Bronchial epithelial cell (primary cell): ENCODE measurements at regions not wholly inside any gene's neighbourhood (a gene's known extent, or its start where the extent isn't known, plus 50 kb on each side); places are given as distances from the start of the nearest gene placed in this dataset.

Experiments used
- DNase-seq: peaks from one replicate; pipeline ENCODE4 v3.0.0-alpha.2; 2010; ENCODE audit warnings: low read depth
- FAIRE-seq: peaks from 2 replicates; lab custom pipeline; 2011; peaks lifted over from hg19 to GRCh38; lab: Jason Lieb, UNC
- H3K27me3 ChIP-seq: 2 replicates; pipeline ENCODE4 v1.5.1; 2011; ENCODE audit warnings: low read length; ENCODE audit not compliant: control insufficient read depth, insufficient read depth
- H3K36me3 ChIP-seq: 2 replicates; pipeline ENCODE4 v1.5.1; 2011; ENCODE audit warnings: low read length; ENCODE audit not compliant: control insufficient read depth, insufficient read depth
- H3K4me3 ChIP-seq: 2 replicates; pipeline ENCODE4 v1.5.1; 2011; ENCODE audit warnings: mild to moderate bottlenecking, low read depth, low read length, control low read depth
- TF ChIP-seq, protein P1 (sequence below): IDR thresholded peaks from 2 replicates; pipeline ENCODE4 v1.5.1; 2011; ENCODE audit warnings: mild to moderate bottlenecking, moderate library complexity, low read length, control low read depth, inconsistent platforms; ENCODE audit not compliant: insufficient read depth, severe bottlenecking

DNA sequence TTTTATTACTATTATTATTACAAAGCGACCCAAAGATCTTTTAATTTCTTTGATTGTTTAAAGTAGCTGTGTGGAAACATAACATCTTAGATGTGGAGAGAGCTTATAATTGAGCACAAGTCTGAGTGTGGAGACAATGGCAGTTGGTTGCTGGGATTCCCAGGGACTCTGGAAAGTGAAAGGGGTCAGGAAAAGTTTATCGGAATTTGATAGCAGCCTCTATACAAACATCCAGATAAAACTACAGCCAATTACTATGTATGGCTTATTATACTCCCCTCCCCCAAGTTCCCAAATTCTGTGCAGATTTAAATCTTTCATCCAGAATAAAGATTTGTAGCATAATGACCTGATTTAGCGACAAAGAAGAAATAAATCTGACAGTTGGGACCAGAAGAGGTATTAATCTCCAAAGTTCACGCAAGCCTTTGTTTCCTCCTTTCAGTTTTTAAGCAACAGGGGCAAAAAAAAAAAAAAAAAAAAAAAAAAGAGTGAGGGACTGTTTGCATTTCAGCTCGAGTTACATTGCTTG, 121.4 kb upstream of the MAP3K7 start:
- DNase-seq (no peak), FAIRE-seq (no peak)
- Histone ChIP-seq H3K27me3 (no peaks in the 10 kb centered on the region), H3K4me3 (no peak overlapping the region), H3K36me3 (no peaks in the 10 kb centered on the region)
- TF ChIP-seq, protein P1, sequence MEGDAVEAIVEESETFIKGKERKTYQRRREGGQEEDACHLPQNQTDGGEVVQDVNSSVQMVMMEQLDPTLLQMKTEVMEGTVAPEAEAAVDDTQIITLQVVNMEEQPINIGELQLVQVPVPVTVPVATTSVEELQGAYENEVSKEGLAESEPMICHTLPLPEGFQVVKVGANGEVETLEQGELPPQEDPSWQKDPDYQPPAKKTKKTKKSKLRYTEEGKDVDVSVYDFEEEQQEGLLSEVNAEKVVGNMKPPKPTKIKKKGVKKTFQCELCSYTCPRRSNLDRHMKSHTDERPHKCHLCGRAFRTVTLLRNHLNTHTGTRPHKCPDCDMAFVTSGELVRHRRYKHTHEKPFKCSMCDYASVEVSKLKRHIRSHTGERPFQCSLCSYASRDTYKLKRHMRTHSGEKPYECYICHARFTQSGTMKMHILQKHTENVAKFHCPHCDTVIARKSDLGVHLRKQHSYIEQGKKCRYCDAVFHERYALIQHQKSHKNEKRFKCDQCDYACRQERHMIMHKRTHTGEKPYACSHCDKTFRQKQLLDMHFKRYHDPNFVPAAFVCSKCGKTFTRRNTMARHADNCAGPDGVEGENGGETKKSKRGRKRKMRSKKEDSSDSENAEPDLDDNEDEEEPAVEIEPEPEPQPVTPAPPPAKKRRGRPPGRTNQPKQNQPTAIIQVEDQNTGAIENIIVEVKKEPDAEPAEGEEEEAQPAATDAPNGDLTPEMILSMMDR, result no peak

DNA sequence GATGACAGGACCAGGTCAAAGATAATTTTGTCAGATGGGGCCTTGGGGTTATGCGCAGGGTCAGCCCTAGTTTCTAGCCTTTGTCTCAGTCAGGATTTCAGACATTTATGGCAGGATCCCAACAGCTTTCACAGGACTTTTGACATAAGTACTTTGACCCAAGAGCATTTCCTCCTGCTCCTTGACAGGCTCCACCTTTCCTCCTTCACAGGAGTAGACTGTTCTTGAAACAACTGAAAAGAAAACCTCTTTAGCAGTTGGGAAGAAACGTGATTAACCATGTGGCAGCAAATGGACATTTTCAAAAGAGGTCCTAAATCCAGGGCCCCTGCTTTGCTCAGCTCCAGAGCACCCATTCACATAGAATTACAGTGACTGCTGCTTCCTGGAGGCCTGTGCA, 120.4 kb upstream of the MAP3K7 start:
- no peak for DNase-seq
- Histone ChIP-seq H3K27me3 (no peaks in the 10 kb centered on the region), H3K4me3 (no peak overlapping the region), H3K36me3 (no peaks in the 10 kb centered on the region)
- TF ChIP-seq, protein P1, result no peak
- FAIRE-seq, result no peak

GRCh38 chr6:90703336-90703735, 116.5 kb upstream of the MAP3K7 start:
- TF ChIP-seq, protein P1, result no peak
- Histone ChIP-seq H3K36me3 (no peaks in the 10 kb centered on the region), H3K4me3 (no peak overlapping the region), H3K27me3 (no peaks in the 10 kb centered on the region)
- no peak for DNase-seq
- FAIRE-seq, result no peak

- H3K36me3 ChIP-seq, result no peaks in the 10 kb centered on the region
- H3K27me3 ChIP-seq, result no peaks in the 10 kb centered on the region
- FAIRE-seq (no peak), DNase-seq (no peak)
- H3K4me3 ChIP-seq, result no peak overlapping the region
- TF ChIP-seq, protein P1, result no peak
Measured at GRCh38 chr6:90701926-90702325, 115.1 kb upstream of the MAP3K7 start.

- no peak overlapping the region for H3K4me3 ChIP-seq
- FAIRE-seq (no peak), DNase-seq (no peak)
- TF ChIP-seq, protein P1, result no peak
- no peaks in the 10 kb centered on the region for H3K27me3 ChIP-seq
- H3K36me3 ChIP-seq, result no peaks in the 10 kb centered on the region
Measured at GRCh38 chr6:90701146-90701781, 114.4 kb upstream of the MAP3K7 start.

DNA sequence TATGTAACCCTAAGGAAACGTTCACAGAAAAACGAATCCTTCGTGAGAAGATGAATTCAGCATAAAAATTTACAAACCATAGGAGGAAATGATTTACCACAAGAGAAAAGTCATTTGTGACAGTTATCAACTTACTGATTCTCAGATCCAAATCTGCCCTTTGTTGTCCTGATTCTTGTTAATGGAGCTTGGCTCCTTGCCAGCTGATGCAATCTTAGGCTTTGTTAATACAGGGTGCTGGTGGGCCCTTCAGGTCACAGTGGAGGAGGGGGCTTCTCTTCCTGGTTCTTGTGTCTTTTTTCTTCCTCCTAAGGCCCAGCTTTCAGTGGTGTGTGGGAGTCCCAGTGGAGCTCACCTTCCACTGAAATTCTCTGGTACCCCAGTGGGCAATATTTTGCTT, 108.4 kb upstream of the MAP3K7 start:
- no peak for FAIRE-seq

More for the DNA sequence above, 108.4 kb upstream of the MAP3K7 start:
- H3K36me3 ChIP-seq, result no peaks in the 10 kb centered on the region
- no peaks in the 10 kb centered on the region for H3K27me3 ChIP-seq
- TF ChIP-seq, protein P1, result no peak
- DNase-seq, result no peak
- no peak overlapping the region for H3K4me3 ChIP-seq
